GM21825 (cell line): ENCODE measurements at regions not wholly inside any gene's neighbourhood (a gene's known extent, or its start where the extent isn't known, plus 50 kb on each side); places are given as distances from the start of the nearest gene placed in this dataset.

Source experiments
- ATAC-seq: cut with Tn5 transposase; IDR thresholded peaks from one replicate; pipeline ENCODE4 v1.9.1; 2021; ENCODE audit warnings: mild to moderate bottlenecking, moderate library complexity; ENCODE audit not compliant: unreplicated experiment

- ATAC-seq = no peak
These were observed 192.2 kb upstream of the FBXO11 start for GRCh38 chr2:48098539-48098938.

- ATAC-seq = no peak
These were observed 198.1 kb upstream of the FBXO11 start for GRCh38 chr2:48104418-48104817.

GRCh38 chr2:48105848-48106247 lies 199.6 kb upstream of the FBXO11 start:
- ATAC-seq = no peak

GRCh38 chr2:48107326-48107925 lies 201.1 kb upstream of the FBXO11 start:
- no peak for ATAC-seq

- no peak for ATAC-seq
These were observed 202.2 kb upstream of the FBXO11 start for GRCh38 chr2:48108455-48108854.

GRCh38 chr2:48109491-48110204 lies 203.3 kb upstream of the FBXO11 start:
- no peak for ATAC-seq

GRCh38 chr2:48110492-48110891 lies 204.0 kb upstream of the FOXN2 start:
- no peak for ATAC-seq

- no peak for ATAC-seq
These were observed 201.4 kb upstream of the FOXN2 start for GRCh38 chr2:48112911-48113680.

- no peak for ATAC-seq
These were observed 200.7 kb upstream of the FOXN2 start for GRCh38 chr2:48113767-48114166.

- ATAC-seq = no peak
These were observed 200.2 kb upstream of the FOXN2 start for GRCh38 chr2:48114256-48114655.

- ATAC-seq = no peak
These were observed 198.0 kb upstream of the FOXN2 start for GRCh38 chr2:48116497-48116896.

- no peak for ATAC-seq
These were observed 195.6 kb upstream of the FOXN2 start for GRCh38 chr2:48118895-48119294.

GRCh38 chr2:48120112-48120511 lies 194.4 kb upstream of the FOXN2 start:
- ATAC-seq = no peak

- ATAC-seq = no peak
These were observed 193.7 kb upstream of the FOXN2 start for GRCh38 chr2:48120759-48121242.

- ATAC-seq = no peak
These were observed 192.3 kb upstream of the FOXN2 start for GRCh38 chr2:48122166-48122565.

- ATAC-seq = no peak
These were observed 189.9 kb upstream of the FOXN2 start for GRCh38 chr2:48124592-48124991.

GRCh38 chr2:48126162-48126561 lies 188.3 kb upstream of the FOXN2 start:
- no peak for ATAC-seq

GRCh38 chr2:48127612-48128191 lies 186.8 kb upstream of the FOXN2 start:
- no peak for ATAC-seq

GRCh38 chr2:48129293-48129950 lies 185.1 kb upstream of the FOXN2 start:
- no peak for ATAC-seq

- no peak for ATAC-seq
These were observed 182.8 kb upstream of the FOXN2 start for GRCh38 chr2:48131539-48132270.
